ENCODE measurements at regions not wholly inside any gene's neighbourhood (a gene's known extent, or its start where the extent isn't known, plus 50 kb on each side); places are given as distances from the start of the nearest gene placed in this dataset.

- WGBS, 4 donors = 41 to 70% (median 55%) methylated on average over 2 of the region's 2 CpGs
Observed at GRCh38 chr9:12993466-12993865, 218.6 kb downstream of the LURAP1L start.

GRCh38 chr9:12997009-12997408 lies 222.2 kb downstream of the LURAP1L start:
- no peak overlapping the region for H3K4me3 ChIP-seq
- no peaks in the 10 kb centered on the region for H3K4me1 ChIP-seq (replicated peaks in 1 of 2)
- 34 to 47% (median 39%) methylated on average over 3 of the region's 3 CpGs for WGBS, 4 donors
- no peak for DNase-seq
- intact Hi-C loops (cut with DNase I) = no loop called here
- no peaks in the 10 kb centered on the region for H3K9me3 ChIP-seq (replicated peaks in 1 of 3)
- no peaks in the 10 kb centered on the region for H3K36me3 ChIP-seq (replicated peaks in 1 of 2)
- no peaks in the 10 kb centered on the region for H3K27me3 ChIP-seq
- H3K27ac ChIP-seq = no peak overlapping the region
- no peak for TF ChIP-seq POLR2A (IDR thresholded peaks at IDR 0.05)
- no peak for TF ChIP-seq CTCF (IDR thresholded peaks at IDR 0.05)

More at GRCh38 chr9:12993466-12993865, 218.6 kb downstream of the LURAP1L start:
- no peak overlapping the region for H3K4me3 ChIP-seq
- no peaks in the 10 kb centered on the region for H3K9me3 ChIP-seq (replicated peaks in 1 of 3)
- no peak for TF ChIP-seq POLR2A (IDR thresholded peaks at IDR 0.05)
- no peak for TF ChIP-seq CTCF (IDR thresholded peaks at IDR 0.05)
- H3K4me1 ChIP-seq (replicated peaks in 1 of 2) = no peaks in the 10 kb centered on the region
- intact Hi-C loops (cut with DNase I) = no loop called here
- H3K27me3 ChIP-seq = no peaks in the 10 kb centered on the region
- no peak for DNase-seq
- no peak overlapping the region for H3K27ac ChIP-seq
- H3K36me3 ChIP-seq (replicated peaks in 1 of 2) = no peaks in the 10 kb centered on the region

- Histone ChIP-seq H3K27ac (no peak overlapping the region), H3K27me3 (no peaks in the 10 kb centered on the region), H3K9me3 (replicated peaks in 1 of 3) (no peaks in the 10 kb centered on the region), H3K36me3 (replicated peaks in 1 of 2) (no peaks in the 10 kb centered on the region), H3K4me3 (no peak overlapping the region), H3K4me1 (replicated peaks in 1 of 2) (no peaks in the 10 kb centered on the region)
- WGBS, 4 donors = 35 to 40% (median 37%) methylated on average over 4 of the region's 4 CpGs
- DNase-seq = no peak
- TF ChIP-seq CTCF (IDR thresholded peaks at IDR 0.05) (no peak), POLR2A (IDR thresholded peaks at IDR 0.05) (no peak)
- intact Hi-C loops (cut with DNase I) = no loop called here
Observed at GRCh38 chr9:13001989-13002580, 227.3 kb downstream of the LURAP1L start.

- Histone ChIP-seq H3K27me3 (no peaks in the 10 kb centered on the region), H3K9me3 (replicated peaks in 1 of 3) (no peaks in the 10 kb centered on the region), H3K4me3 (no peak overlapping the region), H3K4me1 (replicated peaks in 1 of 2) (no peaks in the 10 kb centered on the region), H3K27ac (no peak overlapping the region), H3K36me3 (replicated peaks in 1 of 2) (no peaks in the 10 kb centered on the region)
- intact Hi-C loops (cut with DNase I) = no loop called here
- 81 to 91% (median 86%) methylated on average over 2 of the region's 2 CpGs for WGBS, 4 donors
- no peak for TF ChIP-seq CTCF (IDR thresholded peaks at IDR 0.05)
- TF ChIP-seq POLR2A (IDR thresholded peaks at IDR 0.05) = no peak
- no peak for DNase-seq
Observed at GRCh38 chr9:13002740-13003139, 227.9 kb downstream of the LURAP1L start.

All from adrenal gland (tissue), 9 donors.